Fibroblast of pulmonary artery (primary cell): ENCODE measurements at regions not wholly inside any gene's neighbourhood (a gene's known extent, or its start where the extent isn't known, plus 50 kb on each side); places are given as distances from the start of the nearest gene placed in this dataset.
"Not testable (repeated sequence)": the region's sequence is repeated elsewhere in the genome, so short reads cannot be mapped to it uniquely, and the experiment has no call there.

Experiments
- DNase-seq: peaks from one replicate; pipeline ENCODE4 v3.0.0-alpha.2; 2010; ENCODE audit warnings: low read depth
- H3K4me3 ChIP-seq: replicated peaks from 2 replicates; pipeline ENCODE4 v1.5.1; 2011; ENCODE audit warnings: low read depth, mild to moderate bottlenecking, control low read depth, low read length, moderate library complexity
- CTCF ChIP-seq: IDR thresholded peaks from 2 replicates; pipeline ENCODE4 v1.5.1; 2011; ENCODE audit warnings: mild to moderate bottlenecking, control low read depth, low read length, inconsistent platforms; ENCODE audit errors: missing control alignments

- peak; percentile 4 for DNase-seq
- TF ChIP-seq CTCF, result peak; percentile 31
- no peak overlapping the region for H3K4me3 ChIP-seq
Measured at GRCh38 chr4:23966725-23967124, 76.9 kb upstream of the PPARGC1A start.

GRCh38 chr4:23962462-23962861 is 72.6 kb upstream of the PPARGC1A start:
- no peak overlapping the region for H3K4me3 ChIP-seq
- no peak for TF ChIP-seq CTCF
- DNase-seq, result no peak

GRCh38 chr4:23961395-23961794 is 71.5 kb upstream of the PPARGC1A start:
- DNase-seq, result not testable (repeated sequence)

GRCh38 chr4:23959396-23960148 is 69.7 kb upstream of the PPARGC1A start:
- TF ChIP-seq CTCF, result no peak
- no peak overlapping the region for H3K4me3 ChIP-seq
- DNase-seq, result no peak

More at GRCh38 chr4:23961395-23961794, 71.5 kb upstream of the PPARGC1A start:
- not testable (repeated sequence) for H3K4me3 ChIP-seq

GRCh38 chr4:23958749-23959148 is 68.9 kb upstream of the PPARGC1A start:
- TF ChIP-seq CTCF, result no peak
- no peak for DNase-seq
- H3K4me3 ChIP-seq, result no peak overlapping the region

GRCh38 chr4:23957465-23957864 is 67.6 kb upstream of the PPARGC1A start:
- no peak overlapping the region for H3K4me3 ChIP-seq
- no peak for DNase-seq
- TF ChIP-seq CTCF, result no peak

GRCh38 chr4:23956601-23957364 is 66.9 kb upstream of the PPARGC1A start:
- H3K4me3 ChIP-seq, result no peak overlapping the region
- DNase-seq, result no peak
- no peak for TF ChIP-seq CTCF
